ENCODE measurements at regions not wholly inside any gene's neighbourhood (a gene's known extent, or its start where the extent isn't known, plus 50 kb on each side); places are given as distances from the start of the nearest gene placed in this dataset.
A peak's percentile ranks its signal among the peaks of the same experiment; 100 is the strongest.
"Not testable (repeated sequence)": the region's sequence is repeated elsewhere in the genome, so short reads cannot be mapped to it uniquely, and the experiment has no call there.

GRCh38 chr11:135009125-135009524 is 597.1 kb upstream of the B3GAT1 start:
- DNase-seq, result no peak

GRCh38 chr11:135008412-135008811 is 596.4 kb upstream of the B3GAT1 start:
- no peak for DNase-seq

- DNase-seq, result peak in 1 of 3 experiments; percentile 46
These were observed 596.0 kb upstream of the B3GAT1 start for GRCh38 chr11:135008001-135008405.

- DNase-seq, result no peak
These were observed 594.8 kb upstream of the B3GAT1 start for GRCh38 chr11:135006800-135007199.

- peak in 1 of 3 experiments; percentile 12 for DNase-seq
These were observed 592.5 kb upstream of the B3GAT1 start for GRCh38 chr11:135004495-135004894.

GRCh38 chr11:135002236-135002635 is 590.2 kb upstream of the B3GAT1 start:
- DNase-seq, result peak in 1 of 3 experiments; percentile 70

GRCh38 chr11:135001581-135001980 is 589.5 kb upstream of the B3GAT1 start:
- DNase-seq, result no peak

- not testable (repeated sequence) for DNase-seq
These were observed 589.0 kb upstream of the B3GAT1 start for GRCh38 chr11:135001065-135001464.

- DNase-seq, result no peak
These were observed 587.5 kb upstream of the B3GAT1 start for GRCh38 chr11:134999590-134999989.

- no peak for DNase-seq
These were observed 585.7 kb upstream of the B3GAT1 start for GRCh38 chr11:134997652-134998320.

- DNase-seq, result no peak
These were observed 583.7 kb upstream of the B3GAT1 start for GRCh38 chr11:134995741-134996140.

- DNase-seq, result no peak
These were observed 582.4 kb upstream of the B3GAT1 start for GRCh38 chr11:134994431-134994830.

- no peak for DNase-seq
These were observed 581.7 kb upstream of the B3GAT1 start for GRCh38 chr11:134993691-134994243.

- peak in 1 of 3 experiments; percentile 68 for DNase-seq
These were observed 580.9 kb upstream of the B3GAT1 start for GRCh38 chr11:134992981-134993380.

- DNase-seq, result no peak
These were observed 576.5 kb upstream of the B3GAT1 start for GRCh38 chr11:134988495-134988894.

- DNase-seq, result no peak
These were observed 575.8 kb upstream of the B3GAT1 start for GRCh38 chr11:134987822-134988221.

- no peak for DNase-seq
These were observed 575.3 kb upstream of the B3GAT1 start for GRCh38 chr11:134987223-134987768.

- DNase-seq, result no peak
These were observed 572.4 kb upstream of the B3GAT1 start for GRCh38 chr11:134984421-134984820.

GRCh38 chr11:134982432-134982831 is 570.4 kb upstream of the B3GAT1 start:
- DNase-seq, result not testable (repeated sequence)

- no peak for DNase-seq
These were observed 569.8 kb upstream of the B3GAT1 start for GRCh38 chr11:134981835-134982234.

- DNase-seq, result no peak
These were observed 569.0 kb upstream of the B3GAT1 start for GRCh38 chr11:134980819-134981710.

GRCh38 chr11:134979089-134979457 is 567.0 kb upstream of the B3GAT1 start:
- not testable (repeated sequence) for DNase-seq

GRCh38 chr11:134978388-134979088 is 566.5 kb upstream of the B3GAT1 start:
- no peak for DNase-seq

Measured in NCI-H1417 (cell line).